Fibroblast of skin of scalp (primary cell): ENCODE measurements at regions not wholly inside any gene's neighbourhood (a gene's known extent, or its start where the extent isn't known, plus 50 kb on each side); places are given as distances from the start of the nearest gene placed in this dataset.
"Not testable (repeated sequence)": the region's sequence is repeated elsewhere in the genome, so short reads cannot be mapped to it uniquely, and the experiment has no call there.

Experiments
- DNase-seq: peaks from one replicate; pipeline ENCODE4 v3.0.0-alpha.2; 2013

DNA sequence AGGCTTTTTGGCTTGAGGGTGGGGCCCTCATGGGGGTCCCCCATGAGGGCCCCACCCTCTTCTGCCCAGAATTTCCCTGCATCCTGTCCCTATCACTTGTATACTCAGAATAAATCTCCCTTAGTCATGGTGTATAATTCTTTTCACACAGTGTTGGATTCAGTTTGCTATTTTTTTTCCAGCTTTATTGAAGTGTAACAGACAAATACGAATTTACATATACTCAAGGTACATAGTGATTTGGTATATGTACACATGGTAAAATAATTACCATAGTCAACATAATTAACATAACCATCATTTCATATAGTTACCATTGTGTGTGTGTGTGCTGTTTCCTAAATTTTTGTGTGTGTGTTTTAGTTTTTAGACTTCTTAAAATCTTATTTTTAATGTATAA lies 289.4 kb downstream of the CNTNAP3B start:
- DNase-seq = not testable (repeated sequence)

DNA sequence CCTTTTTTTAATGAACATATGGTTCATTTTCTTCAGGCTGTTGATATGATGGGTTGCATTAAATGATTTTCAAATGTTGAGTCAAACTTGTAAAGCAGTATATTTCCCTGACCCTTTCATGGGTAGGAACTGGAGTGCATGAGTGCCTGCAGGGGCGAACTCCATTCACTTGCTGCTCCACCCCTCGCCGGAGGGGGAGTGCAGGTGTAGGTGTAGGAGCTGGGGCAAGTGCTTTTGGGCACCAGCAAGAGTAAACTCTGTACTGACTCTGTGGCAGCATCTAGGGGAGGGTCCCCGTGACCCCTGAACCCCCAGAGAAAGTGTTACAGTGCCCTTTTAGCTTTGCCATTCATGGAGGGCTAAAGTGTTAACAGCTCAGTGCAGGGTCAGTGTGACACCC lies 290.3 kb downstream of the CNTNAP3B start:
- DNase-seq = not testable (repeated sequence)

DNA sequence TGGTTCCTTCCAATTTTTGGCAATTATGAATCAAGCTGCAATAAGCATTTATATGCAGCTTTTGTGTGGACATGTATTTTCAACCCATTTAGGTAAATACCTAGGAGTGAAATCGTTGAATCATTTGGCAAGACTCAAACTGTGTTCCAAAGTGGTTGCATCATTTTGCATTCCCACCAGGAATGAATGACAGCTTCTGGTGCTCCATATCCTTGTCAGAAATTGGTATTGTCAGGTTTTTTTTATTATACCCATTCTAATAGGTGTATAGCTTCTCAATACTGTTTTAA lies 290.7 kb downstream of the CNTNAP3B start:
- DNase-seq = not testable (repeated sequence)

DNA sequence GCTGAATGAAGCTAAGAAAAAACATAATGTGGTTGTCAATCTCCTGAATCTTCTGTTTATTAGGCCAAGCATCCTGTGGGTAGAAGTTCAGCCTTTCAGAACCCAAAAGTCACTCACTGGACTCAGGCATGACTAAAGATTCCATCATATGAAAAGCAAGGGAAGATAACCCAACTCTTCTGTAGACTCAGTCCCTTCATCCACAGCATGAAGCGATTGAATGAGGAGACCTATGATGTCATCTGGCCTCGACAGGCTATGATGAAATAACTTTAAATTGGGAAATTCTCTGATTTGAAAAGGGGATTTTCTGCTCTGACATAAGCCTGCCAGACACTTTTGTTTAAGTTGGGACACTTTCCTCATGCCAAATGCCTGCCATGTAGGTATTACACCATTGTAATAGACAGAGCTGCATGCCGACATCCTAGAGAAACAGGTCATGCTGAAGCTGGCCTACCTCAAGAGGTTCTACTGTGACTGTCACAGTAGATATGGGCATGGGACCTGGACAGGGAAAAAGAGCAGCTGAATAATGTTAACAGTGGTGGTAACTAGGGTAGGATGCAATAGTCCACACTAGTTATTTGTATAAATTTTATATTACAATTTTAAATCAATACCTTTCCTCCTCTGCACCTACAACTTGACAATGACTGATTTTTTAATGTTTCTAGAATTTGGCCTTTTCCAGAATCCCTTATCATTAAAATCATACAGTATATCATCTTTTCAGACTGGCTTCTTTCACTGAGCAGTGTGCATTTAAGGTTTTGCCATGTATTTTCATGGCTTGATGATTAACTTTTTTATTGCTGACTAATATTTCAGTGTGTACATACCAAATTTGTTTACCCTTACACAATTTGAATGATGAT lies 291.3 kb downstream of the CNTNAP3B start:
- DNase-seq = not testable (repeated sequence)

DNA sequence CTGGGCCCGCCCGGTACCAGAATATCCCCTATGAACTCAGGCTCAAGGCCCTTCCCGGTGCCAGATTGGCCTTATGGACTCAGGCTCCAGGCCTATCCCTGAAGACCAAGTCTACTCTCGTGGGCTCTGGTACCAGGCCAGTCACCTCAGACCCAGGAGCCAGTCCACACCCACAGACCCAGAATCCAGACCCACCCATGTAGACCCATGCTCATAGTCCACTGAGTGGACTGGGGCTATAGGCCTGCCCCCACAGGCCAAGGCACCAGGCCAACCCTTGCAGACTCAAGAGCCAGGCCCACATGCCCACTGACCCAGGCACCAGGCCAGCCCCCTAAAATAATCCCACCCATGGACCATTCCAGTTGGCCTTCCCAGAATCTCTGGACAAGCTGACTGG lies 296.1 kb downstream of the CNTNAP3B start:
- DNase-seq = not testable (repeated sequence)

DNA sequence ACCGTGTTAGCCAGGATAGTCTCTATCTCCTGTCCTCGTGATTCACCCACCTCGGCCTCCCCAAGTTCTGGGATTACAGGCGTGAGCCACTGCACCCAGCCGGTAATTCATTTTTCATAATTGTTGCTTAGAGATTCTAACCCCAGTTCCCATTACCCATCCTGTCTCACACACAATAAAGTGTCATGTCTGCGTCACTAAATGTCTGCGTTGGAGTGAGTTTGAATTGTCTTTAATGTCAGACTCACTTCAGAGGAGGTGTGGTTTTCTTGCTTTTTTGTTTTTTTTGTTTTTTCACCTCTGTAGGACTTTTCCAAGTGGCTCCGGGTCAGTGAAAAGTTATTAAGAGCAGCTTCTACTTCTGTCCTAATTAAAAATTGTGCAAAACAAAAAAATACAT lies 304.5 kb downstream of the CNTNAP3B start:
- not testable (repeated sequence) for DNase-seq

DNA sequence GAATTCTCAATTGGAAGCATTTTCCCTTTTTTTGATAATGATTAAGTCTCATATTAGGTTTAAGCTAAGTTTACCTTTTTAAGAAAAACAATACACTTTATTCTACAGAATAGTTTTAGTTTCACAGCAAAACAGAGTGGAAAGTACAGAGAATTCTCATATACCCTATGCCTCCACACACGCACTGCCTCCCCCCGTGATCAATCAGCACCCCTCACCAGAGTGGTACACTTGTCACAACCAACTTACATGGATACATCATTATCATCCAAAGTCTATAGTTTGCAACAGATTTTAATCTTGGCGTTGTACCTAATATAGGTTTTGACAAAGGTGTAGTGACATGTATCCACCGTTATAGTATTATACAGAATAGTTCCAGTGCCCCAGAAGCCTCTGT lies 326.5 kb downstream of the CNTNAP3B start:
- not testable (repeated sequence) for DNase-seq

DNA sequence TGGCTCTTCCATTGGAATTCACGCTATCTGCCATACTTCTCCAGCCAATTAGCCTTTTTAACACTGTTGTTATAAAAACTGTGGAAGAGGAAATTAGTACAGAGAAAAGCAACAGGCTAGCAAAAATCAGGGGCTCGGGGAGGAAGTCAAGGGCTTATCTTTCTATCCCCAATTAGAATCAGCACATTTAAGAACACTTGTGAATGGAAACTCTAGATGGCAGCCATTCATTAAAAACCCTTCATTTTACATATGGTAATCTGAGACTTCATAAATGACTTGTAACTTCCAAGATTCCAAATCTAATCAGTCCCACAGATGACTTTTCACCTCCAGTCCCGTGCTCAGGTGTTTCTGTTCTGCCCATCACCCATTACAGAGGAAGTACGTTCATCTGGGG lies 330.5 kb downstream of the CNTNAP3B start:
- not testable (repeated sequence) for DNase-seq

DNA sequence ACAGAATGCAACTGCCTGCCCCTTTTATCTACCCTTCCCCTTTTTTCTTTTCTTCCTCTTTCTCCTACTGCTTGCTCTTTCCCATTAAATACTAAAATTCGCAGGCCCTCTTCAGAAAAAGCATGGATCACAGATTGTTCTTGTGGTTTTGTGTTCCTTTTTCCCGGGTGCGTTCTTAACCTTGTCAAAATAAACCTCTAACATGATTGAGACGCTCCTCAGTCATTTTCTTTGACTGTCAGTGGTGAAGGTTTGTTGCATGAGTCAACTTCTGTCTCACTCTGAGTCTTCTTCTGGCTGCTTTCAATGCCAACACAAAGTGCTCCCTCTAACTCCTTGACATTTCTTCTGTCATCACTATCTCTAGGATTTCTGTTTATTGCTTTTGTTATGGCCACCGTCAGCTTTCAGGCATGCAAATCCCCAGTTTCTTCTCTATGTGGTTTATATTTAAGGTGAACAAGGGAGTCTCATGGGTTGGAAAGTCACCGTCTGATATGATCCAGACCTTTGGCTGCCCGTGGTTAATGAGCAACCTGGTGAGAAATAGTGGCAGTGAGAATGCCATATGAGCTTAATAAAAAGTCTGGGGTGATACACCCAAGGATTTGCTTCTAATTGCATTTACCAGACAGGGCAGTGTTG lies 338.4 kb downstream of the CNTNAP3B start:
- DNase-seq = peak; percentile 15

DNA sequence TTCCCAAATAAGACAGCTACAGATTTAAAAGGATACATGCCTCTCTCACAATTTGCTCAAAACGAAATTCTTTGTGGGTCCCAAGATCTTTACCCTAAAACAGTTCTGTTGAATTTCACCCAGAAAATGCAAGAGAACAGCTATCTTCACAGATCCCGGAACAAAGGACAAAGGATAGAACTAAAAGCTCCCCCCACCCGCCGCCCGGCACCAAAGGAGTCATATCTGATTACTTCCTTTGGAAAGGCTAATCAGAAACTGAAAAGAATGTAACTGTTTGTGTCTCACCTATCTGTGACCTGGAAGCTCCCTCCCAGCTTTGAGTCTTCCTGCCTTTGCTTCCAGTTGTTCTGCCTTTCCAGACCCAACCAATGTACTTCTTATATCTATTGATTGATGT lies 339.2 kb downstream of the CNTNAP3B start:
- DNase-seq = not testable (repeated sequence)

DNA sequence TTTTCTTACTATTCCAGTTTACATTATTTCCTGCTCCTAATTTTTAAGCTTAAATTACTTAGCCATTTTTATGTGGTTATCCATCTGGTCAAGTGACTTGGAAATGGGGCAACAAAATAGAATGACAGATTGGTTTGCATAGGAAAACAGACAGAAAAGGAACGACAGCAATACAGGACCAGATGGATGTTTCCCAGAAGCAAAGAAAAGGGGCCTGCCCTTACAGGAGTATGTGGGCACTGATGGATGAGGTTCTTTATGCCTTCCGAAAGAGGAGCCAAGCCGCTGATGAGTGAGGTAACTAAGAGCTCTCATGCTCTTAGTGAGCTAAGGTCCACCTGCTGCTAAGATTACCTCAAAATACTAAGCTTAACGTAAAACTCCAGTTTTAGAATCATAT lies 339.8 kb downstream of the CNTNAP3B start:
- not testable (repeated sequence) for DNase-seq

DNA sequence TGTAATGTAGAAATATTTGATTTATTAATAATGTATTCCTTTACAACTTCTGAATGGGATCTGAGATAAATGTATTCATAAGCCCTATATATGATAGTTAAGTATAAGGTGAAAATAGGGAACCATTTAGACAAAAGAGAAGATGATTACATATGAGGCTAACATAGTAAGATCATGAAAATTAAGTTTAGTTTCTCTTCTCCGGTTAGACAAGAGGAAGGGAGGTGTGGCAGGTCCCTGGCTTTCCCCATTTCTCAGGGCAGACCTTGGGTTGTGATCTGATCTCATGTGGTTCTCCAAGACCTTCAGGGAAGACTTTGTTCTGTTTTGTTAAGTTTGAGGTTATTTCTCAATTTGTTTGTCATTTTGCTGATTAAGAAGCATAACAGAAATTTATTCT lies 341.3 kb downstream of the CNTNAP3B start:
- not testable (repeated sequence) for DNase-seq

DNA sequence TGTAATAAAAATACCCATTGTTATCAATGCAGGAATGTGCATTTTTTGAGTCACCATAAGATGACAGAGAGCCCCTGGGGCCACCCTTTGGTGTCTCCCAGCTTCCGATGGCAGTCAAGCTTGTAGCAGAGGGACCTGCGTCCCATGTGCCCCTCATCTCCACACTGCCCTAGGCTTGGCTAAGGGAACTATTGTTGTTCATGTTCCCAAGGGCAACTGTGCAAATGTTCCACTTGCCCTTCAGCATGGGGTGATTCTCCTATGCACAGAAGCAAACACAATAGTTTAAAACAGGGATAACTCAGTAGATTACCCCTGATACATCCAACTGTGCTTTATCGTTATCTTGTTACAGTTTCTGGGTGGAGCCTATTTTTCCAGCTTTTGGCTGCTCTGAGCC lies 342.0 kb downstream of the CNTNAP3B start:
- DNase-seq = not testable (repeated sequence)

DNA sequence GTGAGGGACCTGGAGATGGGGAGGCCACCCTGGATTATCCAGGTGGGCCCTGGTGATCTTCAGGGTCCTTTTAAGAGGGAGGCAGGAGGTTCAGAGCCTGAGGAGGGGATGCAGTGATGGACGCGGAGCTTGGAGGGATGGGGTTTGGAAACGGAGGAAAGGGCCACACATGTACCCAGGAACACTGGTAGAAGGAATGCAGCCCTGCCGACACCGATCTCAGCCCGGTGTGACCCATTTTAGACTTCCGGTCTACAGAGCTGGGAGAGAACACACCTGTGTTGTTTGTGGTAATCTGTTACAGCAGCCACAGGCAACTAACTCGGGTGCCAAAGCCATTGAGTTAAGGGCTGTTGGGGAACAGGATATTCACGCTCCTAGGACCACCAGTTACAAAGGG lies 345.2 kb downstream of the CNTNAP3B start:
- not testable (repeated sequence) for DNase-seq

DNA sequence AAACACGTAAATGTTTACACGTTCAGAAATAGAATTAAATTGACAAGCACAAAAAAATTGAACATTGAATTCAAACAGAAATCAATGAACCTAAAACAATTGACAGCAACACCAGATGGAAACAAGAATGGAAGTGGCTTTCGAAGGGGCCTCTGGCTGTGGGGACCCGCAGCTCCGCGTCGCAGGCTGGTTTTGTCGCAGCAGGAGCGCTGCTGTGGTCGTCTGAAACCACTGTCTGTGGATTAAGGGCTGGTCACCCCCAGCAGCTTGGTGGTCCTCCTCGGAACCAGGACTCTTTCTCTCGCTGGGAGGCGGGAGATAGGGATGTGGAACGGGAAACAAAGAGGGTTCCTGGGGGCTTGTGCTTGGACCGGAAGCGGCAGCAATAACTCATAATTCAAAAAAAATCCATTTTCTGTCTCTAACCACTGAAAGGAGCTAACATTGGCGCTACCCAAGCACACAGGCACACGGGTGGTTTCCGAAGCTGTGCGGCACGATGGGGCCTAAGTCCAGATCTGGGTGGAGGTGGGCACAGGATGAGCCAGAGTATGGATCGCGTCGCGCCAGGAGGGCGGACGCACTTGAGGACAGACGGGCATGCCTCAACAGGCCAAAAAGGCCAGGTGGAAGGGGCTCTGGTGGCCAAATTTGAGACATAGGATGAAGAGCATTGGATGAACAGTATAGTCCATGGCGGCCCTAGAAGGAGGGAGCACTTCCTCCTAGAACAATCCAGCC lies 346.0 kb downstream of the CNTNAP3B start:
- DNase-seq = not testable (repeated sequence)

DNA sequence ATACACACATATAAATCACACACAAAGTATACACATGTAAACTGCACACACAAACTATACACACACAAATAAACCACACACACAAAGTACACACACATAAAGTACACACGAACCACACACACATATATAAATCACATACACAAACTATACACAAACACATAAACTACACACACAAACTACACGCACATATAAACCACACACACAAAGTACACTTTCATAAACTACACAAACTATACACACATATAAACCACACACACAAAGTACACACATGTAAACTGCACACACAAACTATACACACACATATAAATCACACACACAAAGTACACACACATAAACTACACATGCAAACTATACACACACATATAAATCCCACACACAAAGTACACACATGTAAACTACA lies 347.3 kb downstream of the CNTNAP3B start:
- DNase-seq = not testable (repeated sequence)

DNA sequence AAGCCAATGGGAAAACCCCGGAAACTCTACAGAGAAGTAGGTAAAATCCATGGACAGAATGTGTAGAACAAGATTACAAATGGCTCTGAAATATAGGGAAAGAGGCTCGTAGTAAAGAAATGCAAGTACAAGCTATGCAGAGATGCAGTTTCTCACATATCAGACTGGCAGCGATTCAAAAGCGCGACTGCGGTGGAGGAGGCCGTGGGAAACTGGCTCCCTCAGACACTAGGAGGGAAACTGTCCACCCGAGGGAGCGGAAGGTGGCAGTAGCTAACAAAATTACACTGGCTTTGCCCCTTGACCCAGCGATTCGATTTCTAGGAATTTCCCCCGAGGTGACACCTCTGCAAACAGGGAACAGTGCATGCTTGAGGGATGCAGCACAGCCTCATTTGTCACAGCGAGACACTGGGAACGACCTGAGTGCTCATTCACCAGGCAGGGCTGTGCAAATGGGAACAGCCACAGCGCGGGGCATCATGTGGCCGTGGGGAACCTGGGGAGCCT lies 349.3 kb downstream of the CNTNAP3B start:
- not testable (repeated sequence) for DNase-seq

DNA sequence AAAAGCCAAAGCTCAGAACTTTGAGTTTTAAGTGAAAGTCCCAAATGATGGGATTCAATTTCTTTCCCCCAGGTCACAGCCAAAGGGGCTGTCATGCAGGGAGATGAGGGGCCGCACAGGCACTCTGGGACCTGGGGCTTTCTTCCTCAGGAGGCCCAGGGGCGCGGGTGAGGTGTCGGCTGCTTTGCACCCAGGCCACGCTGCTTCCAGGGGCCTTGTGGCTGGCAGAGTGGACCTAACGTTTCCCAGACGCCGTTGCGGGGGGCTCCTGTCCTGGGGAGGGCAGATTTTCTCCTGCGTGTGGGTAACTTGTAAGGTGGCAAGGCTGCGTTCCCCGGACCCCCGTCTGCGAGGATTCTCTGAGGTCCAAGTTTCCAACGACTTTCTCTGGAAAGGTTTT lies 350.0 kb downstream of the CNTNAP3B start:
- DNase-seq = not testable (repeated sequence)

DNA sequence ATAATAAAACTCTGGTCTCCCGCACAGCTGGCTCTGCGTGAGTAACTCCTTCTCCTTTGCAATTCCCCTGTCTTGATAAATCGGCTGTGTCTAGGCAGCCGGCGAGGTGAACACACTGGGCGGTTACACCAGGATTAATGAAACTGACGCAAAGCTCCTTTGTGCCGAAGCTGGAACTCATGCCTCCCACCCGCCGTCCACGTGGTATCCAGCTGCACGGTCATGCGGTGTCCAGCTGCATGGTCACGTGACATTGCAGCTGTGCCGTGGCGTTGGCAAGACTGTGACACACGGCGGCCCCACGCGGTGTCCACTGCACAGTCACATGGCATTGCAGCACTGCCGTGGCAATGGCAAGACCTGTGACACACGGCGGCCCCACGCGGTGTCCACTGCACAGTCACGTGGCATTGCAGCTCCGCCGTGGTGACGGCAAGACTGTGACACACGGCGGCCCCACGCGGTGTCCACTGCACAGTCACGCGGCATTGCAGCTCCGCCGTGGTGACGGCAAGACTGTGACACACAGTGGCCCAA lies 350.6 kb downstream of the CNTNAP3B start:
- not testable (repeated sequence) for DNase-seq

DNA sequence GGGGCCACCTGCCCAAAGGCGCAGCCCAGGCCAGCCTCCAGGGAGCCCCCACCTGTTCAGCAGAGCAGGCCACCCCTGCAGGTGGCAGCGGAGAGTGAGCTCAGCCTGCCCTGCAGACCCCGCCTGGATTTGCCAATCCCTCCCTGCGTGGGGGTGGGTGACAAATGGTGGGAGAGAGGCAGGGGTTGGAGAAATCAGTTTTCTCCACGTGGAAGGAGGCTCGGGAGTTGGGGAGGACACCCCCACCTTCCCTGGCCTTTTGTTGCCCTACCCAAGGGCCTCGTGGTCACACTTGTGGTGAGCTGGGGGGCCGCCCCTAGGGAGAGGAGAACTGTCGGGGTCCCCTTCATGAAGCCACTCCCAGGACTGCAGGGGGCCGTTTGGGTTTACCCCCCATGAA lies 351.7 kb downstream of the CNTNAP3B start:
- DNase-seq = not testable (repeated sequence)

DNA sequence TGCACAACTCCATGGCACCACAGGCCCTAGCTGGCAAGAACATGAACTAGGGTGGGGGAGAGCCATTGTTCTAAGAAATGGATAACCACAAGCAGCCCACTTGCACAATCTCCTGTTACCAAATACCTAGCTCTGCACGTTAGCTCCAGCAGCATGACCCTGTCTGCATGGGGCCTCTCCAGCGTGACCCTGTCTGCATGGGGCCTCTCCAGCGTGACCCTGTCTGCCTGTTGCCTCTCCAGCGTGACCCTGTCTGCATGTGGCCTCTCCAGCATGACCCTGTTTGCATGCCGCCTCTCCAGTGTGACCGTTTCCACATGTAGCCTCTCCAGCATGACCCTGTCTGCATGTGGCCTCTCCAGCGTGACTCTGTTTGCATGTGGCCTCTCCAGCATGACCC lies 356.7 kb downstream of the CNTNAP3B start:
- DNase-seq = not testable (repeated sequence)

DNA sequence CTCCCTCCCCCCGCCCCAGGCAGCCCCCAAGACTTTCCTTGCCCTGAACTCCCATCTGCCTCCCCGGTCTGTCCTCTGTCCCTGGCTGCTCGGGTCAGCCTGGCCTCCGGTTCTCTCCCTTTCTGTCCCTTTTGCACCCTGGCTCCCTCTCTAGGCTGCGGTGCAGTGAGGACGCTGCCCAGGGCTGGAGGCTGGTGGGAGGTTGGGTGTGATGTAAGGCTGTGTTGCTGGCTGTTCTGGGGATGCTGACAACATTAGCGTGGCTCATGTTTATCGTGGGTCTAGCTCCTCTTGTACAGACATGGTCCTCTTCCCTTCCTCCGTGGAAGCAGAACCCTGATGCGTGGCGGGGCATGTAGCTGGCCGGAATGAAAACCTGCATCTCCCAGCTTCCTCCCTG lies 357.5 kb downstream of the CNTNAP3B start:
- not testable (repeated sequence) for DNase-seq

DNA sequence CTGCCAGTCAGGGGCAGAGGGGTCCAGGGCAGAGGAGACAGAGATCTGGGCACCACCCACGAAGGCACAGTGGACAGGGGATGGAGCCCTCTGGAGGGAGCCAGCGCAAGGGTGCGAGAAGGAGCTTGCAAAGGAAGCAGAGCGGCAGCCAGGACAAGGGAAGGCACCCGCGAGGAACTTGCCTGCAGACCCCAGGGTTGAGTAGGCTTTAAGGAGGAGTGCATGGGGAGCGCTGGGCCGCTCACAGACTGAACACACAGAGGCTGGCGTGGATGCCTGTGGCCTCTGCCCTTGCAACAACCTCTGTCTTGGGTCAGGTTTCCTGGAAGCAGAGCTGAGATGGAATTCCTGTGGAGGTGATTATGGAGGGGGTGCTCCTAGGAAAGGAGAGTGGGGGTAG lies 374.4 kb downstream of the CNTNAP3B start:
- DNase-seq = not testable (repeated sequence)
